CD4-positive, alpha-beta memory T cell (primary cell): ENCODE measurements at regions not wholly inside any gene's neighbourhood (a gene's known extent, or its start where the extent isn't known, plus 50 kb on each side); places are given as distances from the start of the nearest gene placed in this dataset.
A peak's percentile ranks its signal among the peaks of the same experiment; 100 is the strongest.

Experiments
- CTCF ChIA-PET: fragments of 350-600 bp; sonication (Branson Sonifier 250); formaldehyde crosslinking; loops from one replicate; lab custom pipeline; 2021; ENCODE audit warnings: inconsistent platforms; ENCODE audit not compliant: partially characterized antibody; lab: Charles Lee
- POLR2A ChIA-PET: fragments of 350-600 bp; sonication (Branson Sonifier 250); formaldehyde crosslinking; loops from one replicate; lab custom pipeline; 2021; ENCODE audit not compliant: partially characterized antibody; lab: Charles Lee
- DNase-seq, 5 donors: peaks; one replicate each; pipeline versions ENCODE4 v3.0.0 to v3.0.0-alpha.2; 2020 to 2022; ENCODE audit warnings: mixed read lengths in 1 of 5
- H3K27ac ChIP-seq: one replicate; pipeline ENCODE4 v1.7.0; 2013; ENCODE audit warnings: low read depth, low read length
- H3K27me3 ChIP-seq: 2 replicates; pipeline ENCODE4 v1.7.0; 2013; ENCODE audit warnings: mild to moderate bottlenecking, low read length, moderate library complexity; ENCODE audit not compliant: insufficient read depth
- H3K36me3 ChIP-seq: 2 replicates; pipeline ENCODE4 v1.7.0; 2013; ENCODE audit warnings: mild to moderate bottlenecking, low read length, moderate library complexity; ENCODE audit not compliant: insufficient read depth
- H3K4me1 ChIP-seq: 2 replicates; pipeline ENCODE4 v1.7.0; 2013; ENCODE audit warnings: mild to moderate bottlenecking, low read length, moderate library complexity; ENCODE audit not compliant: insufficient read depth
- H3K4me3 ChIP-seq, 2 donors: one replicate each; pipeline ENCODE4 v1.7.0; 2013; ENCODE audit warnings: low read length in 2 of 2, mild to moderate bottlenecking in 1 of 2
- H3K9me3 ChIP-seq, 2 donors: one replicate each; pipeline ENCODE4 v1.7.0; 2013; ENCODE audit warnings: low read length in 2 of 2, control low read depth in 1 of 2; ENCODE audit not compliant: control insufficient read depth in 1 of 2
- H3K27ac Mint-ChIP-seq, 7 donors: one replicate each; pipeline ENCODE4 v1.8.0; 2020 to 2021; ENCODE audit warnings: mixed read lengths in 7 of 7, mild to moderate bottlenecking in 6 of 7, inconsistent platforms in 3 of 7, moderate library complexity in 3 of 7
- H3K27me3 Mint-ChIP-seq, 2 donors: one replicate each; pipeline ENCODE4 v1.8.0; 2020 to 2021; ENCODE audit warnings: mixed read lengths in 2 of 2
- H3K36me3 Mint-ChIP-seq, 2 donors: one replicate each; pipeline ENCODE4 v1.8.0; 2020 to 2021; ENCODE audit warnings: mixed read lengths in 2 of 2, inconsistent platforms in 1 of 2, mild to moderate bottlenecking in 1 of 2
- H3K4me1 Mint-ChIP-seq, 4 donors: one replicate each; pipeline ENCODE4 v1.8.0; 2020 to 2021; ENCODE audit warnings: mixed read lengths in 4 of 4, mild to moderate bottlenecking in 1 of 4
- H3K4me3 Mint-ChIP-seq, 8 donors: one replicate each; pipeline ENCODE4 v1.8.0; 2020 to 2021; ENCODE audit warnings: mixed read lengths in 8 of 8, mild to moderate bottlenecking in 7 of 8, moderate library complexity in 6 of 8, inconsistent platforms in 3 of 8
- H3K9me3 Mint-ChIP-seq, 8 donors: one replicate each; pipeline ENCODE4 v1.8.0; 2020 to 2021; ENCODE audit warnings: mixed read lengths in 8 of 8, mild to moderate bottlenecking in 5 of 8, inconsistent platforms in 3 of 8, moderate library complexity in 1 of 8
- intact Hi-C: fragments of 100-400 bp; cut with micrococcal nuclease; formaldehyde crosslinking; loops from one replicate; pipeline ENCODE4 v1.15.1; 2023

DNA sequence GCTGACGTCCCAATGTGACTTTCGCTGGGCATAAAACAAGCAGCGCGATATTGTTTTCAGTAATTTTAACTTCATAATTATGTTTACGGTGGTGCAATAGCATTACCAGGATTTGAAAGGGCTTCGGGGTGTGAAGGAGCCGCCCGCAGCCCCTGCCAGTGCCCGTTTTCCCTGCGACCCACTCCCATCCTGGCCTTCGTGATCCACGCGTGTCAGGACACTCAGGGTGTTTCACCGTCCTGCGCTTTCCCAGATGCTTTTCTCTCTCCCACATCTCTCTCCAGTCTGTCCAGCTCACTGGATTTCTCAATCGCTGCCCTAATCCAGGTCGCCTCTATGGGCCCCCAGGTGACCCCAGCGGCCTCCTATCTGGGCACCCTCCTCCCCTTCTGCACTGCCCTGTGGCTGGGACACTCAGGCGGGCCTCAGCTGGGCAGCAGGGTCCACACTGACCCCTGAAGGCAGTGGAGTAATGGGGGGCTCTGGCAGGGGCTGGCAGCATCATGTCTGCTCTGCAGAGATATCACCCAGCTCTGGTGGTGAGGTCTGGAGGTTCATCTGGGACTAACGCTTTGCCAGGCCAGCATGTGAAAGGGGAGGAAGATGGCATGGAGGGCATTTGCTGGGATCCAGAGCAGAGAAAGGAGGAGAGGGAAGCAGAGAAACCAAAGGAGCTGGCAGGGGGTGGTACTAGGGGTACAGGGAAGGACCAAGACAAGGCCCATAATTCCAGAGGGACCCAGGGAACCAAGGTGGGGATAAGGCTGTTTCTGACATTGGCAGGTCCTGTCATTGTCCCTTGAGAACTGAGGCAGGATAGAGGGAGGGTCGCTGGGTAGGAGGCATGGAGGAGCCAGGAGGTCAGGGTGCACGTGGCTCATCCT lies 622.8 kb downstream of the BRD1 start:
- H3K27ac ChIP-seq = no peak overlapping the region
- no peaks in the 10 kb centered on the region for H3K36me3 ChIP-seq
- no peaks in the 10 kb centered on the region for H3K9me3 ChIP-seq
- POLR2A ChIA-PET = no interaction called here
- no peaks in the 10 kb centered on the region for H3K27me3 ChIP-seq
- CTCF ChIA-PET = no interaction called here
- H3K4me1 ChIP-seq = no peaks in the 10 kb centered on the region
- intact Hi-C loops = no loop called here
- Mint-ChIP-seq H3K27me3 (peaks cover 0 to 6% of the 10 kb centered on the region in 2 donors), H3K27ac (no peak overlapping the region), H3K4me3 (peak overlapping the region in 1 of 8 donors; percentile 39), H3K36me3 (no peaks in the 10 kb centered on the region), H3K4me1 (peaks cover 0 to 2% (median 0%) of the 10 kb centered on the region in 4 donors), H3K9me3 (peaks cover 0 to 3% (median 0%) of the 10 kb centered on the region in 8 donors)
- no peak for DNase-seq
- H3K4me3 ChIP-seq = no peak overlapping the region

GRCh38 chr22:49203859-49204598 lies 623.6 kb downstream of the BRD1 start:
- POLR2A ChIA-PET = no interaction called here
- no peak overlapping the region for H3K27ac Mint-ChIP-seq
- no peaks in the 10 kb centered on the region for H3K9me3 ChIP-seq
- no peak overlapping the region for H3K4me3 ChIP-seq
- H3K36me3 ChIP-seq = no peaks in the 10 kb centered on the region
- no peak for DNase-seq
- intact Hi-C loops = no loop called here
- H3K9me3 Mint-ChIP-seq = peaks cover 0 to 3% (median 0%) of the 10 kb centered on the region in 8 donors
- no peaks in the 10 kb centered on the region for H3K27me3 ChIP-seq
- peaks cover 1 to 2% of the 10 kb centered on the region in 2 donors for H3K27me3 Mint-ChIP-seq
- no peak overlapping the region for H3K27ac ChIP-seq
- CTCF ChIA-PET = no interaction called here
- H3K4me3 Mint-ChIP-seq = no peak overlapping the region
- peaks cover 0 to 2% (median 0%) of the 10 kb centered on the region in 4 donors for H3K4me1 Mint-ChIP-seq
- no peaks in the 10 kb centered on the region for H3K4me1 ChIP-seq
- no peaks in the 10 kb centered on the region for H3K36me3 Mint-ChIP-seq

GRCh38 chr22:49203091-49203858 lies 624.4 kb downstream of the BRD1 start:
- Histone ChIP-seq H3K4me3 (no peak overlapping the region), H3K27me3 (no peaks in the 10 kb centered on the region), H3K36me3 (no peaks in the 10 kb centered on the region), H3K27ac (no peak overlapping the region), H3K4me1 (no peaks in the 10 kb centered on the region), H3K9me3 (no peaks in the 10 kb centered on the region)
- DNase-seq = no peak
- H3K27me3 Mint-ChIP-seq = peaks cover under 1 to 1% of the 10 kb centered on the region in 2 donors
- peaks cover 0 to 3% (median 0%) of the 10 kb centered on the region in 8 donors for H3K9me3 Mint-ChIP-seq
- POLR2A ChIA-PET = no interaction called here
- intact Hi-C loops = no loop called here
- CTCF ChIA-PET = no interaction called here
- H3K36me3 Mint-ChIP-seq = no peaks in the 10 kb centered on the region
- H3K27ac Mint-ChIP-seq = no peak overlapping the region
- no peak overlapping the region for H3K4me3 Mint-ChIP-seq
- peaks cover 0 to 2% (median 0%) of the 10 kb centered on the region in 4 donors for H3K4me1 Mint-ChIP-seq

DNA sequence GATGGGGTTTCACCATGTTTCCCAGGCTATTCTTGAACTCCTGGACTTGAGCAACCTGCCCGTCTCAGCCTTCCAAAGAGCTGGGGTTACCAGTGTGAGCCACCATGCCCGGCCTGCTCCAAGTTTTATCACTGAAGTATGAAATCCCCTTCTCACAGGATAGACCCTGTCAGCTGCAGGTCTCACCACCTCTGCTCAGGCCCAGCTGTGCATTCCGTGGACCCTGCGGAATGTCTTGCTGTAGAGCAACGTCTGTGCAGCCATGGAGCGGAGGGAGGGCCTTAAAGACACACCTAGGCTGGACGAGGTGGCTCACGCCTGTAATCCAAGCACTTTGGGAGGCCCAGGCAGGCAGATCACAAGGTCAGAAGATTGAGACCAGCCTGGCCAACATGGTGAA lies 625.4 kb downstream of the BRD1 start:
- H3K27me3 Mint-ChIP-seq = peaks cover 0 to 1% of the 10 kb centered on the region in 2 donors
- no peak for DNase-seq
- Histone ChIP-seq H3K9me3 (no peaks in the 10 kb centered on the region), H3K27me3 (no peaks in the 10 kb centered on the region), H3K27ac (no peak overlapping the region), H3K36me3 (no peaks in the 10 kb centered on the region), H3K4me3 (no peak overlapping the region), H3K4me1 (no peaks in the 10 kb centered on the region)
- no peaks in the 10 kb centered on the region for H3K36me3 Mint-ChIP-seq
- ChIA-PET CTCF (no interaction called here), POLR2A (no interaction called here)
- H3K4me3 Mint-ChIP-seq = no peak overlapping the region
- intact Hi-C loops = no loop called here
- H3K27ac Mint-ChIP-seq = no peak overlapping the region
- peaks cover 0 to 3% (median 0%) of the 10 kb centered on the region in 8 donors for H3K9me3 Mint-ChIP-seq
- H3K4me1 Mint-ChIP-seq = peaks cover 0 to 3% (median 0%) of the 10 kb centered on the region in 4 donors

GRCh38 chr22:49201046-49201970 lies 626.4 kb downstream of the BRD1 start:
- peaks cover 0 to 1% of the 10 kb centered on the region in 2 donors for H3K27me3 Mint-ChIP-seq
- ChIA-PET CTCF (no interaction called here), POLR2A (no interaction called here)
- no peak for DNase-seq
- H3K4me1 ChIP-seq = no peaks in the 10 kb centered on the region
- intact Hi-C loops = no loop called here
- no peaks in the 10 kb centered on the region for H3K27me3 ChIP-seq
- H3K36me3 ChIP-seq = no peaks in the 10 kb centered on the region
- H3K9me3 ChIP-seq = no peaks in the 10 kb centered on the region
- no peak overlapping the region for H3K27ac ChIP-seq
- no peak overlapping the region for H3K4me3 ChIP-seq
- no peak overlapping the region for H3K4me3 Mint-ChIP-seq
- peaks cover 0 to 3% (median 0%) of the 10 kb centered on the region in 4 donors for H3K4me1 Mint-ChIP-seq
- no peaks in the 10 kb centered on the region for H3K36me3 Mint-ChIP-seq
- no peak overlapping the region for H3K27ac Mint-ChIP-seq
- H3K9me3 Mint-ChIP-seq = peaks cover 0 to 2% (median 0%) of the 10 kb centered on the region in 8 donors

GRCh38 chr22:49199224-49199623 lies 628.4 kb downstream of the BRD1 start:
- ChIA-PET CTCF (no interaction called here), POLR2A (no interaction called here)
- H3K27ac ChIP-seq = no peak overlapping the region
- no peaks in the 10 kb centered on the region for H3K27me3 ChIP-seq
- no peaks in the 10 kb centered on the region for H3K36me3 ChIP-seq
- Mint-ChIP-seq H3K9me3 (no peaks in the 10 kb centered on the region), H3K4me1 (peaks cover 0 to 1% (median 0%) of the 10 kb centered on the region in 4 donors), H3K27me3 (peaks cover 0 to 1% of the 10 kb centered on the region in 2 donors), H3K36me3 (no peaks in the 10 kb centered on the region), H3K4me3 (no peak overlapping the region), H3K27ac (no peak overlapping the region)
- no peak overlapping the region for H3K4me3 ChIP-seq
- no peaks in the 10 kb centered on the region for H3K4me1 ChIP-seq
- no peaks in the 10 kb centered on the region for H3K9me3 ChIP-seq
- intact Hi-C loops = no loop called here
- no peak for DNase-seq
